MM.1S (cell line): ENCODE measurements at regions not wholly inside any gene's neighbourhood (a gene's known extent, or its start where the extent isn't known, plus 50 kb on each side); places are given as distances from the start of the nearest gene placed in this dataset.

Experiments used
- EZH2 ChIP-seq: fragments of 300-600 bp; sonication (generic); optimal IDR thresholded peaks from 2 replicates; pipeline ENCODE3; 2017; ENCODE audit warnings: low read depth, mild to moderate bottlenecking, antibody characterized with exemption, low read length, mixed read lengths
- EZH2phosphoT487 ChIP-seq: fragments of 300-600 bp; sonication (generic); IDR thresholded peaks from 2 replicates; pipeline ENCODE4 v1.6.1; 2018; ENCODE audit warnings: antibody characterized with exemption, low read length
- TF ChIP-seq, protein P1 (sequence below): fragments of 300-600 bp; sonication (generic); IDR thresholded peaks from 2 replicates; pipeline ENCODE4 v1.5.1; 2016; ENCODE audit warnings: antibody characterized with exemption, low read length, mixed read lengths

DNA sequence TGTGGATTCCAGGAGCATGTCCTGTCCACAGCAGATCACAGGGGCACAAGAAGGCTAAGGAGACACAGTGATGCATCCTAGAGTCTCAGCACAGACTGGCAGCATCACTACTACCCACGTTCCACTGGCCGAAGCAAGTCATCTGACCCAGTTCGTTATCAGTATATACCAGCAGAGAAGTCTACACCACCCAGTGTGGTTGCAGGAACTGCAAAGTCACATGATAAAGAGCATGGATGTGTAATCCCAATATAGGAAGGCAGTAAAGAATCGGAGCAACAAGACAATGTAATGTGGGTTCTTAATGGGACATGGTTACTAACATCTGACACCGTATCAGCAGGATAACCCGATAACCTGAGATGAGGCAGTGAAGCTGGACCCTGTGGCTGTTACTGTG, 246.6 kb downstream of the RRAGC start:
- TF ChIP-seq, protein P1, sequence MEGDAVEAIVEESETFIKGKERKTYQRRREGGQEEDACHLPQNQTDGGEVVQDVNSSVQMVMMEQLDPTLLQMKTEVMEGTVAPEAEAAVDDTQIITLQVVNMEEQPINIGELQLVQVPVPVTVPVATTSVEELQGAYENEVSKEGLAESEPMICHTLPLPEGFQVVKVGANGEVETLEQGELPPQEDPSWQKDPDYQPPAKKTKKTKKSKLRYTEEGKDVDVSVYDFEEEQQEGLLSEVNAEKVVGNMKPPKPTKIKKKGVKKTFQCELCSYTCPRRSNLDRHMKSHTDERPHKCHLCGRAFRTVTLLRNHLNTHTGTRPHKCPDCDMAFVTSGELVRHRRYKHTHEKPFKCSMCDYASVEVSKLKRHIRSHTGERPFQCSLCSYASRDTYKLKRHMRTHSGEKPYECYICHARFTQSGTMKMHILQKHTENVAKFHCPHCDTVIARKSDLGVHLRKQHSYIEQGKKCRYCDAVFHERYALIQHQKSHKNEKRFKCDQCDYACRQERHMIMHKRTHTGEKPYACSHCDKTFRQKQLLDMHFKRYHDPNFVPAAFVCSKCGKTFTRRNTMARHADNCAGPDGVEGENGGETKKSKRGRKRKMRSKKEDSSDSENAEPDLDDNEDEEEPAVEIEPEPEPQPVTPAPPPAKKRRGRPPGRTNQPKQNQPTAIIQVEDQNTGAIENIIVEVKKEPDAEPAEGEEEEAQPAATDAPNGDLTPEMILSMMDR = no peak
- no peak for TF ChIP-seq EZH2
- TF ChIP-seq EZH2phosphoT487 = no peak
